GM12878 (cell line): ENCODE measurements at regions not wholly inside any gene's neighbourhood (a gene's known extent, or its start where the extent isn't known, plus 50 kb on each side); places are given as distances from the start of the nearest gene placed in this dataset.

Experiments used
- ATAC-seq: fragments of 200-7000 bp; cut with Tn5 transposase; 3 replicates; pipeline ENCODE4 v1.9.1; 2020; ENCODE audit warnings: mild to moderate bottlenecking, moderate library complexity
- BruUV-seq: library from RNA; stranded (reverse); fragments of 400-500 nt; replicated peaks from 2 replicates; lab custom pipeline; 2021; lab: Mats Ljungman, UMichigan
- CTCF ChIA-PET: fragments of 300-600 bp; sonication (Branson Sonifier 250); formaldehyde crosslinking; extraction: SDS; loops from one replicate; lab custom pipeline; 2021; ENCODE audit warnings: inconsistent platforms; lab: Yijun Ruan, JAX
- POLR2A ChIA-PET: fragments of 350-600 bp; formaldehyde crosslinking; extraction: SDS; loops from one replicate; lab custom pipeline; 2021; ENCODE audit warnings: inconsistent platforms; lab: Charles Lee
- RAD21 ChIA-PET: fragments of 300-600 bp; sonication (Branson Sonifier 250); formaldehyde crosslinking; loops from one replicate; lab custom pipeline; 2023; ENCODE audit warnings: antibody characterized with exemption; ENCODE audit not compliant: unreplicated experiment; lab: Charles Lee
- SMC1A ChIA-PET: fragments of 300-600 bp; sonication (Branson Sonifier 250); formaldehyde crosslinking; loops from one replicate; lab custom pipeline; 2023; ENCODE audit not compliant: unreplicated experiment, uncharacterized antibody; lab: Charles Lee
- DNase-seq: peaks from one replicate; pipeline ENCODE4 v3.0.0-alpha.2; 2011; ENCODE audit warnings: low read depth, low spot score
- FAIRE-seq: peaks from 3 replicates; lab custom pipeline; 2011; peaks lifted over from hg19 to GRCh38; lab: Jason Lieb, UNC
- H2AFZ ChIP-seq: 2 replicates; pipeline ENCODE4 v1.6.0; 2011; ENCODE audit warnings: low read depth, low read length, control low read depth; ENCODE audit not compliant: control insufficient read depth
- H3K27ac ChIP-seq: 2 replicates; pipeline ENCODE4 v1.5.1; 2011; ENCODE audit warnings: control low read depth; ENCODE audit not compliant: control insufficient read depth, insufficient read depth
- H3K27me3 ChIP-seq, 2 experiments: replicated peaks in 1 of 2; 2 replicates each; pipeline versions ENCODE4 v1.6.0 to v1.6.1; 2011; ENCODE audit warnings: low read length in 1 of 2; ENCODE audit not compliant: control insufficient read depth in 2 of 2, insufficient read depth in 2 of 2
- H3K36me3 ChIP-seq, 2 experiments: 2 replicates each; pipeline ENCODE4 v1.5.1; 2011; ENCODE audit warnings: low read length in 1 of 2; ENCODE audit not compliant: control insufficient read depth in 2 of 2, insufficient read depth in 2 of 2
- H3K4me1 ChIP-seq: 2 replicates; pipeline ENCODE4 v1.6.1; 2011; ENCODE audit warnings: mild to moderate bottlenecking, low read length, moderate library complexity, mixed read lengths; ENCODE audit not compliant: control insufficient read depth, insufficient read depth
- H3K4me2 ChIP-seq: 2 replicates; pipeline ENCODE4 v1.6.0; 2011; ENCODE audit warnings: control low read depth; ENCODE audit not compliant: control insufficient read depth, insufficient read depth
- H3K4me3 ChIP-seq: fragments of 200-600 bp; sonication (generic); 2 replicates; pipeline ENCODE4 v1.5.1; 2016
- H3K79me2 ChIP-seq: 2 replicates; pipeline ENCODE4 v1.6.0; 2011; ENCODE audit warnings: low read length; ENCODE audit not compliant: control insufficient read depth, insufficient read depth
- H3K9ac ChIP-seq: 2 replicates; pipeline ENCODE4 v1.8.0; 2011; ENCODE audit warnings: low read length, control low read depth, mixed read lengths; ENCODE audit not compliant: control insufficient read depth, insufficient read depth
- H3K9me3 ChIP-seq: replicated peaks from 3 replicates; pipeline ENCODE4 v1.5.1; 2011; ENCODE audit warnings: mild to moderate bottlenecking, low read length; ENCODE audit not compliant: control insufficient read depth, insufficient read depth
- H4K20me1 ChIP-seq: 2 replicates; pipeline ENCODE4 v1.6.0; 2011; ENCODE audit not compliant: control insufficient read depth, insufficient read depth
- MXI1 ChIP-seq: fragments of 150-350 bp; IDR thresholded peaks from 2 replicates; pipeline ENCODE4 v1.6.1; 2011; ENCODE audit warnings: low read depth, mild to moderate bottlenecking, inconsistent platforms, low read length, improper control_type of control experiment
- SIX5 ChIP-seq: IDR thresholded peaks from 2 replicates; pipeline ENCODE4 v1.6.1; 2011; ENCODE audit warnings: mild to moderate bottlenecking, low read depth, low read length, moderate library complexity; ENCODE audit not compliant: severe bottlenecking
- SPI1 ChIP-seq: IDR thresholded peaks from 2 replicates; pipeline ENCODE4 v1.6.1; 2011; ENCODE audit warnings: low read depth, mild to moderate bottlenecking, low read length, moderate library complexity, borderline replicate concordance; ENCODE audit not compliant: insufficient read depth
- TARDBP ChIP-seq: IDR thresholded peaks from 2 replicates; pipeline ENCODE4 v1.6.1; 2016; ENCODE audit warnings: borderline replicate concordance
- ZNF274 ChIP-seq: IDR thresholded peaks from one replicate; pipeline ENCODE4 v1.8.0; 2011; ENCODE audit not compliant: insufficient read length, insufficient read depth
- WGBS: methylation state at CpG from one replicate; pipeline ENCODE4 v1.1.6; 2016; ENCODE audit warnings: low lambda C conversion rate; ENCODE audit not compliant: insufficient replicate concordance, insufficient coverage; ENCODE audit errors: missing lambda C conversion rate; 5-methylcytosine and 5-hydroxymethylcytosine counted together
- in situ Hi-C: fragments of 300-500 bp; cut with MboI; formaldehyde crosslinking; loops from 9 replicates; pipeline ENCODE4 v1.14.3; 2018; ENCODE audit warnings: mixed read lengths
- intact Hi-C: fragments of 100-400 bp; cut with micrococcal nuclease; formaldehyde crosslinking; loops from one replicate; pipeline ENCODE4 v1.14.2; 2022; ENCODE audit not compliant: unreplicated experiment
- TF ChIP-seq, protein P1 (sequence below): IDR thresholded peaks from 2 replicates; pipeline ENCODE4 v1.6.1; 2012; ENCODE audit warnings: low read length, inconsistent platforms
- TF ChIP-seq, protein P2 (sequence below): fragments of 450-650 bp; IDR thresholded peaks from 2 replicates; pipeline ENCODE4 v1.6.1; 2016; ENCODE audit warnings: mild to moderate bottlenecking
- TF ChIP-seq, protein P3 (sequence below): fragments of 450-650 bp; IDR thresholded peaks from 2 replicates; pipeline ENCODE4 v1.6.1; 2016; ENCODE audit warnings: mild to moderate bottlenecking, moderate library complexity, borderline replicate concordance
- TF ChIP-seq, protein P4 (sequence below): IDR thresholded peaks from 2 replicates; pipeline ENCODE4 v1.6.1; 2011; ENCODE audit warnings: borderline replicate concordance, low read depth, mild to moderate bottlenecking, moderate library complexity, low read length; ENCODE audit not compliant: insufficient read depth, poor library complexity, severe bottlenecking

DNA sequence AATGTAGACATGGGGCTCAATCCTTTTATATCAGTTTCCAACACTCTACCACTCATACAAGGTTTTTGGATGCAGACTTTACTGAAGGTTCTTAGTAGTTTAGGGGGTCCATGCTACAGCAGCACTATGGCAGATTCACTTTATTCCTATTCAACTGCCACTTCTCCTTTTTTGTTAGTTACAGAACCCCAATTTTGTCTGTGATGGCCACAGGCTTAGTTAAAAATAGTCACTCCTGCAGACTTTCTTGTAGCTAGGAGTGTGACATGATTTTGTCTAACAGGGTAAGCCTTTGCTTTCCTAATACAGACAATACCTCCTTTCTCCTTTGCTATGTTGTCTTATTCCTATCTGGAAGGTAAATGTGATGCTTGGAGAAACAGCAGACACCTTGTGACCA lies 90.0 kb upstream of the SLC24A3 start:
- H3K4me1 ChIP-seq = no peaks in the 10 kb centered on the region
- DNase-seq = no peak
- no TSS peak for BruUV-seq
- H3K27ac ChIP-seq = no peak overlapping the region
- RAD21 ChIA-PET = no interaction called here
- H3K4me2 ChIP-seq = no peak overlapping the region
- no peak overlapping the region for H3K4me3 ChIP-seq
- no peak for ATAC-seq
- no peak for FAIRE-seq
- SMC1A ChIA-PET = no interaction called here
- H3K27me3 ChIP-seq = no peaks in the 10 kb centered on the region
- intact Hi-C loops = no loop called here
- no peaks in the 10 kb centered on the region for H3K36me3 ChIP-seq
- in situ Hi-C loops = no loop called here
- POLR2A ChIA-PET = no interaction called here
- no peak overlapping the region for H3K9ac ChIP-seq
- H3K9me3 ChIP-seq = no peaks in the 10 kb centered on the region; the same call in 2 of the 3 replicates
- TF ChIP-seq MXI1 = no peak
- TF ChIP-seq SPI1 = peak; percentile 69; the same call in 1 of the 2 replicates
- no peaks in the 10 kb centered on the region for H3K79me2 ChIP-seq
- CTCF ChIA-PET = interaction anchor here (1.1 kb wide), 1 partner anchor 11 kb away, joined by 4 read pairs; no protein-coding TSS in a partner anchor
- no peaks in the 10 kb centered on the region for H4K20me1 ChIP-seq
- H2AFZ ChIP-seq = no peak overlapping the region

DNA sequence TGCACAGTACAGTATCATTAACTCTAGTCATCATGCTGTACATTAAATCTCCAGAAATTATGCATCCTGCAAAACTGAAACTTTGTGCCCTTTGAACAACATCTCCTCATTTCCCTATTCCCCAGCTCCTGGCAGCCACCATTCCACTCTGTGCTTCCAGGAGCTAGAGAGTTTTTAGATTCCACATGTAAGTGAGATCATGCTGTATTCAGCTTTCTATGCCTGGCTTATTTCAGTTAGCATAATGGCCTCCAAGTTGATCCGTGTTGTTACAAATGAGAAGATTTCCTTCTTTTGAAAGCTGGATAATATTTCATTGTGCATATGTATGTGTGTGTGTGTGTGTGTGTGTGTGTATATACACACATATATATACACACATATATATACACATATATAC lies 86.9 kb upstream of the SLC24A3 start:
- TF ChIP-seq, protein P1, sequence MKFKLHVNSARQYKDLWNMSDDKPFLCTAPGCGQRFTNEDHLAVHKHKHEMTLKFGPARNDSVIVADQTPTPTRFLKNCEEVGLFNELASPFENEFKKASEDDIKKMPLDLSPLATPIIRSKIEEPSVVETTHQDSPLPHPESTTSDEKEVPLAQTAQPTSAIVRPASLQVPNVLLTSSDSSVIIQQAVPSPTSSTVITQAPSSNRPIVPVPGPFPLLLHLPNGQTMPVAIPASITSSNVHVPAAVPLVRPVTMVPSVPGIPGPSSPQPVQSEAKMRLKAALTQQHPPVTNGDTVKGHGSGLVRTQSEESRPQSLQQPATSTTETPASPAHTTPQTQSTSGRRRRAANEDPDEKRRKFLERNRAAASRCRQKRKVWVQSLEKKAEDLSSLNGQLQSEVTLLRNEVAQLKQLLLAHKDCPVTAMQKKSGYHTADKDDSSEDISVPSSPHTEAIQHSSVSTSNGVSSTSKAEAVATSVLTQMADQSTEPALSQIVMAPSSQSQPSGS = no peak
- TF ChIP-seq, protein P2, sequence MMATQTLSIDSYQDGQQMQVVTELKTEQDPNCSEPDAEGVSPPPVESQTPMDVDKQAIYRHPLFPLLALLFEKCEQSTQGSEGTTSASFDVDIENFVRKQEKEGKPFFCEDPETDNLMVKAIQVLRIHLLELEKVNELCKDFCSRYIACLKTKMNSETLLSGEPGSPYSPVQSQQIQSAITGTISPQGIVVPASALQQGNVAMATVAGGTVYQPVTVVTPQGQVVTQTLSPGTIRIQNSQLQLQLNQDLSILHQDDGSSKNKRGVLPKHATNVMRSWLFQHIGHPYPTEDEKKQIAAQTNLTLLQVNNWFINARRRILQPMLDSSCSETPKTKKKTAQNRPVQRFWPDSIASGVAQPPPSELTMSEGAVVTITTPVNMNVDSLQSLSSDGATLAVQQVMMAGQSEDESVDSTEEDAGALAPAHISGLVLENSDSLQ = no peak
- TF ChIP-seq SIX5 (no peak), ZNF274 (no peak), TARDBP (no peak)
- TF ChIP-seq, protein P3, sequence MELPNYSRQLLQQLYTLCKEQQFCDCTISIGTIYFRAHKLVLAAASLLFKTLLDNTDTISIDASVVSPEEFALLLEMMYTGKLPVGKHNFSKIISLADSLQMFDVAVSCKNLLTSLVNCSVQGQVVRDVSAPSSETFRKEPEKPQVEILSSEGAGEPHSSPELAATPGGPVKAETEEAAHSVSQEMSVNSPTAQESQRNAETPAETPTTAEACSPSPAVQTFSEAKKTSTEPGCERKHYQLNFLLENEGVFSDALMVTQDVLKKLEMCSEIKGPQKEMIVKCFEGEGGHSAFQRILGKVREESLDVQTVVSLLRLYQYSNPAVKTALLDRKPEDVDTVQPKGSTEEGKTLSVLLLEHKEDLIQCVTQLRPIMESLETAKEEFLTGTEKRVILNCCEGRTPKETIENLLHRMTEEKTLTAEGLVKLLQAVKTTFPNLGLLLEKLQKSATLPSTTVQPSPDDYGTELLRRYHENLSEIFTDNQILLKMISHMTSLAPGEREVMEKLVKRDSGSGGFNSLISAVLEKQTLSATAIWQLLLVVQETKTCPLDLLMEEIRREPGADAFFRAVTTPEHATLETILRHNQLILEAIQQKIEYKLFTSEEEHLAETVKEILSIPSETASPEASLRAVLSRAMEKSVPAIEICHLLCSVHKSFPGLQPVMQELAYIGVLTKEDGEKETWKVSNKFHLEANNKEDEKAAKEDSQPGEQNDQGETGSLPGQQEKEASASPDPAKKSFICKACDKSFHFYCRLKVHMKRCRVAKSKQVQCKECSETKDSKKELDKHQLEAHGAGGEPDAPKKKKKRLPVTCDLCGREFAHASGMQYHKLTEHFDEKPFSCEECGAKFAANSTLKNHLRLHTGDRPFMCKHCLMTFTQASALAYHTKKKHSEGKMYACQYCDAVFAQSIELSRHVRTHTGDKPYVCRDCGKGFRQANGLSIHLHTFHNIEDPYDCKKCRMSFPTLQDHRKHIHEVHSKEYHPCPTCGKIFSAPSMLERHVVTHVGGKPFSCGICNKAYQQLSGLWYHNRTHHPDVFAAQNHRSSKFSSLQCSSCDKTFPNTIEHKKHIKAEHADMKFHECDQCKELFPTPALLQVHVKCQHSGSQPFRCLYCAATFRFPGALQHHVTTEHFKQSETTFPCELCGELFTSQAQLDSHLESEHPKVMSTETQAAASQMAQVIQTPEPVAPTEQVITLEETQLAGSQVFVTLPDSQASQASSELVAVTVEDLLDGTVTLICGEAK = no peak
- TF ChIP-seq, protein P4, sequence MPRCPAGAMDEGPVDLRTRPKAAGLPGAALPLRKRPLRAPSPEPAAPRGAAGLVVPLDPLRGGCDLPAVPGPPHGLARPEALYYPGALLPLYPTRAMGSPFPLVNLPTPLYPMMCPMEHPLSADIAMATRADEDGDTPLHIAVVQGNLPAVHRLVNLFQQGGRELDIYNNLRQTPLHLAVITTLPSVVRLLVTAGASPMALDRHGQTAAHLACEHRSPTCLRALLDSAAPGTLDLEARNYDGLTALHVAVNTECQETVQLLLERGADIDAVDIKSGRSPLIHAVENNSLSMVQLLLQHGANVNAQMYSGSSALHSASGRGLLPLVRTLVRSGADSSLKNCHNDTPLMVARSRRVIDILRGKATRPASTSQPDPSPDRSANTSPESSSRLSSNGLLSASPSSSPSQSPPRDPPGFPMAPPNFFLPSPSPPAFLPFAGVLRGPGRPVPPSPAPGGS = no peak
- in situ Hi-C loops = no loop called here
- CTCF ChIA-PET = interaction anchor here (0.9 kb wide), 1 partner anchor 53 kb away, joined by 3 read pairs; no protein-coding TSS in a partner anchor

More for the DNA sequence above, 86.9 kb upstream of the SLC24A3 start:
- no peak overlapping the region for H3K27ac ChIP-seq
- no peaks in the 10 kb centered on the region for H4K20me1 ChIP-seq
- FAIRE-seq (no peak), DNase-seq (no peak), ATAC-seq (no peak)
- H3K79me2 ChIP-seq = no peaks in the 10 kb centered on the region
- H3K9me3 ChIP-seq = no peaks in the 10 kb centered on the region
- no peak overlapping the region for H3K4me2 ChIP-seq
- POLR2A ChIA-PET = interaction anchor here (0.8 kb wide), 1 partner anchor 11 kb away, joined by 3 read pairs; no protein-coding TSS in a partner anchor
- no peaks in the 10 kb centered on the region for H3K4me1 ChIP-seq
- no peak overlapping the region for H2AFZ ChIP-seq
- RAD21 ChIA-PET = no interaction called here
- SMC1A ChIA-PET = no interaction called here
- H3K4me3 ChIP-seq = no peak overlapping the region
- no TSS peak for BruUV-seq
- intact Hi-C loops = no loop called here
- H3K27me3 ChIP-seq = no peaks in the 10 kb centered on the region
- H3K36me3 ChIP-seq = no peaks in the 10 kb centered on the region
- no peak overlapping the region for H3K9ac ChIP-seq
- 46% methylated on average over 1 of the region's 1 CpG for WGBS
